ENCODE measurements at regions not wholly inside any gene's neighbourhood (a gene's known extent, or its start where the extent isn't known, plus 50 kb on each side); places are given as distances from the start of the nearest gene placed in this dataset.

- TF ChIP-seq CTCF (IDR thresholded peaks at IDR 0.05 in 4 of 5, conservative IDR thresholded peaks at IDR 0.05 in 1 of 5) (no peak), POLR2A (IDR thresholded peaks at IDR 0.05) (no peak)
These were observed 1300.5 kb downstream of the ARAP2 start for GRCh38 chr4:34943741-34944386.
